ENCODE measurements at regions not wholly inside any gene's neighbourhood (a gene's known extent, or its start where the extent isn't known, plus 50 kb on each side); places are given as distances from the start of the nearest gene placed in this dataset.

- ATAC-seq (ENCODE audit: insufficient number of reproducible peaks, low FRiP score, low read depth) = no peak
These were observed 259.1 kb upstream of the POU3F1 start for GRCh38 chr1:38305666-38306065.

GRCh38 chr1:38303843-38304242 lies 257.2 kb upstream of the POU3F1 start:
- Histone ChIP-seq H3K27me3 (replicated peaks; ENCODE audit: insufficient read depth) (no peaks in the 10 kb centered on the region), H3K4me1 (ENCODE audit: control insufficient read depth in 1 of 2, low read depth in 2 of 2) (no peaks in the 10 kb centered on the region), H3K27ac (no peak overlapping the region), H3K4me3 (no peak overlapping the region), H3K9me3 (no peaks in the 10 kb centered on the region), H3K36me3 (no peaks in the 10 kb centered on the region)
- DNase-seq (ENCODE audit: low spot score) (no peak), ATAC-seq (ENCODE audit: insufficient number of reproducible peaks, low FRiP score, low read depth) (no peak)
- no peak for TF ChIP-seq CTCF (IDR thresholded peaks at IDR 0.05)

More at GRCh38 chr1:38305666-38306065, 259.1 kb upstream of the POU3F1 start:
- H3K36me3 ChIP-seq = no peaks in the 10 kb centered on the region
- no peak for TF ChIP-seq CTCF (IDR thresholded peaks at IDR 0.05)
- no peak overlapping the region for H3K4me3 ChIP-seq
- H3K27me3 ChIP-seq (replicated peaks; ENCODE audit: insufficient read depth) = no peaks in the 10 kb centered on the region
- no peak for DNase-seq (ENCODE audit: low spot score)
- H3K27ac ChIP-seq = no peak overlapping the region
- H3K4me1 ChIP-seq (ENCODE audit: control insufficient read depth in 1 of 2, low read depth in 2 of 2) = no peaks in the 10 kb centered on the region
- no peaks in the 10 kb centered on the region for H3K9me3 ChIP-seq

- DNase-seq (ENCODE audit: low spot score) (no peak), ATAC-seq (ENCODE audit: insufficient number of reproducible peaks, low FRiP score, low read depth) (no peak)
- Histone ChIP-seq H3K27me3 (replicated peaks; ENCODE audit: insufficient read depth) (no peaks in the 10 kb centered on the region), H3K4me3 (no peak overlapping the region), H3K9me3 (no peaks in the 10 kb centered on the region), H3K27ac (no peak overlapping the region), H3K4me1 (ENCODE audit: control insufficient read depth in 1 of 2, low read depth in 2 of 2) (no peaks in the 10 kb centered on the region), H3K36me3 (no peaks in the 10 kb centered on the region)
- no peak for TF ChIP-seq CTCF (IDR thresholded peaks at IDR 0.05)
These were observed 254.4 kb upstream of the POU3F1 start for GRCh38 chr1:38301040-38301439.

- no peaks in the 10 kb centered on the region for H3K27me3 ChIP-seq (replicated peaks; ENCODE audit: insufficient read depth)
- H3K4me1 ChIP-seq (ENCODE audit: control insufficient read depth in 1 of 2, low read depth in 2 of 2) = no peaks in the 10 kb centered on the region
- no peaks in the 10 kb centered on the region for H3K9me3 ChIP-seq
- DNase-seq (ENCODE audit: low spot score) = no peak
- TF ChIP-seq CTCF (IDR thresholded peaks at IDR 0.05) = no peak
- no peak overlapping the region for H3K27ac ChIP-seq
- no peak for ATAC-seq (ENCODE audit: insufficient number of reproducible peaks, low FRiP score, low read depth)
- H3K4me3 ChIP-seq = no peak overlapping the region
- no peaks in the 10 kb centered on the region for H3K36me3 ChIP-seq
These were observed 254.0 kb upstream of the POU3F1 start for GRCh38 chr1:38300616-38301015.

GRCh38 chr1:38297842-38298241 lies 251.2 kb upstream of the POU3F1 start:
- Histone ChIP-seq H3K36me3 (no peaks in the 10 kb centered on the region), H3K27me3 (replicated peaks; ENCODE audit: insufficient read depth) (no peaks in the 10 kb centered on the region), H3K9me3 (no peaks in the 10 kb centered on the region), H3K4me1 (ENCODE audit: control insufficient read depth in 1 of 2, low read depth in 2 of 2) (no peaks in the 10 kb centered on the region), H3K4me3 (no peak overlapping the region), H3K27ac (no peak overlapping the region)
- ATAC-seq (ENCODE audit: insufficient number of reproducible peaks, low FRiP score, low read depth) (no peak), DNase-seq (ENCODE audit: low spot score) (no peak)
- TF ChIP-seq CTCF (IDR thresholded peaks at IDR 0.05) = no peak

All from thoracic aorta (tissue), 2 donors.